Ascending aorta (tissue), 2 donors: ENCODE measurements at regions not wholly inside any gene's neighbourhood (a gene's known extent, or its start where the extent isn't known, plus 50 kb on each side); places are given as distances from the start of the nearest gene placed in this dataset.
"Not testable (repeated sequence)": the region's sequence is repeated elsewhere in the genome, so short reads cannot be mapped to it uniquely, and the experiment has no call there.

ENCODE experiments used
- DNase-seq, 2 donors: peaks; one replicate each; pipeline ENCODE4 v3.0.0-alpha.2; 2019; ENCODE audit warnings: low spot score in 2 of 2
- H3K27ac ChIP-seq, 2 donors: fragments of 200-600 bp; sonication (generic); one replicate each; pipeline ENCODE4 v1.5.1; 2016 to 2017; ENCODE audit warnings: mild to moderate bottlenecking in 1 of 2
- H3K27me3 ChIP-seq: fragments of 200-600 bp; sonication (generic); one replicate; pipeline ENCODE4 v1.5.1; 2017
- H3K36me3 ChIP-seq, 2 donors: fragments of 200-600 bp; sonication (generic); one replicate each; pipeline ENCODE4 v1.5.1; 2016
- H3K4me1 ChIP-seq, 2 donors: fragments of 200-600 bp; sonication (generic); one replicate each; pipeline ENCODE4 v1.5.1; 2016 to 2017; ENCODE audit warnings: mild to moderate bottlenecking in 1 of 2
- H3K4me3 ChIP-seq, 2 donors: fragments of 200-600 bp; sonication (generic); one replicate each; pipeline ENCODE4 v1.5.1; 2016 to 2017; ENCODE audit warnings: mild to moderate bottlenecking in 1 of 2
- H3K9me3 ChIP-seq, 2 donors: fragments of 200-600 bp; sonication (generic); one replicate each; pipeline ENCODE4 v1.5.1; 2016
- intact Hi-C: fragments of 100-400 bp; cut with DNase I; formaldehyde crosslinking; loops from one replicate; pipeline ENCODE4 v1.15.1; 2023
- TF ChIP-seq, protein P1 (sequence below), 3 experiments: fragments of 200-600 bp in 2 of 3; fragments of 450-650 bp in 1 of 3; sonication (generic) in 2 of 3; IDR thresholded peaks; one replicate each; pipeline ENCODE4 v1.5.1; 2016 to 2019; ENCODE audit warnings: antibody characterized with exemption in 3 of 3, mild to moderate bottlenecking in 1 of 3, moderate library complexity in 1 of 3

- intact Hi-C loops = no loop called here
- Histone ChIP-seq H3K27ac (no peak overlapping the region), H3K27me3 (no peaks in the 10 kb centered on the region), H3K36me3 (no peaks in the 10 kb centered on the region), H3K9me3 (no peaks in the 10 kb centered on the region), H3K4me3 (no peak overlapping the region), H3K4me1 (peaks cover 0 to 14% of the 10 kb centered on the region in 2 donors)
- TF ChIP-seq, protein P1, sequence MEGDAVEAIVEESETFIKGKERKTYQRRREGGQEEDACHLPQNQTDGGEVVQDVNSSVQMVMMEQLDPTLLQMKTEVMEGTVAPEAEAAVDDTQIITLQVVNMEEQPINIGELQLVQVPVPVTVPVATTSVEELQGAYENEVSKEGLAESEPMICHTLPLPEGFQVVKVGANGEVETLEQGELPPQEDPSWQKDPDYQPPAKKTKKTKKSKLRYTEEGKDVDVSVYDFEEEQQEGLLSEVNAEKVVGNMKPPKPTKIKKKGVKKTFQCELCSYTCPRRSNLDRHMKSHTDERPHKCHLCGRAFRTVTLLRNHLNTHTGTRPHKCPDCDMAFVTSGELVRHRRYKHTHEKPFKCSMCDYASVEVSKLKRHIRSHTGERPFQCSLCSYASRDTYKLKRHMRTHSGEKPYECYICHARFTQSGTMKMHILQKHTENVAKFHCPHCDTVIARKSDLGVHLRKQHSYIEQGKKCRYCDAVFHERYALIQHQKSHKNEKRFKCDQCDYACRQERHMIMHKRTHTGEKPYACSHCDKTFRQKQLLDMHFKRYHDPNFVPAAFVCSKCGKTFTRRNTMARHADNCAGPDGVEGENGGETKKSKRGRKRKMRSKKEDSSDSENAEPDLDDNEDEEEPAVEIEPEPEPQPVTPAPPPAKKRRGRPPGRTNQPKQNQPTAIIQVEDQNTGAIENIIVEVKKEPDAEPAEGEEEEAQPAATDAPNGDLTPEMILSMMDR (IDR thresholded peaks at IDR 0.05) = no peak
- DNase-seq = no peak
Observed at GRCh38 chr20:4322499-4322898, 73.4 kb upstream of the ADRA1D start.

- intact Hi-C loops = no loop called here
- DNase-seq = peak in 1 of 2 donors; percentile 70
Observed at GRCh38 chr20:4320291-4320690, 71.2 kb upstream of the ADRA1D start.

DNA sequence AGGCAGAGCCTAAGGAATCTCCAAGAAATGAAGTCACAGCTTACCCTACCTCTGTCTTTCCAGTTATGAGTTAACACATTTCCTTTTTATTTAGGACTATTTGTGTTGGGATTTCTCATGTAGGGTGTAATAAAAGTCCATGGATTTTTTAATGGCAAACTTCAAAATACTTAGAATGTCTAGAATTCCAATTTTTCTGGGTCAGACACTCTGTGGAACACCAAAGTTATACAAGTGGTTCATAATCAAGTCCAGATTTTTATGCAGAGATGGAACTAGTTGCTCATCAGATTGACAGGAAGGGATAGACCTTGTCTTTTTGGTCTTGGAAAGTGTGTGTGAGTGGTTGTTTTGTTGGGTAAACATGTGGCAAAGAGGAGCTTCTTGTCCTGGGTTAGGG lies 69.8 kb upstream of the ADRA1D start:
- Histone ChIP-seq H3K27ac (no peak overlapping the region), H3K9me3 (no peaks in the 10 kb centered on the region), H3K27me3 (no peaks in the 10 kb centered on the region), H3K4me1 (no peaks in the 10 kb centered on the region), H3K36me3 (no peaks in the 10 kb centered on the region), H3K4me3 (no peak overlapping the region)
- TF ChIP-seq, protein P1 (IDR thresholded peaks at IDR 0.05) = no peak
- DNase-seq = no peak
- intact Hi-C loops = no loop called here

More at GRCh38 chr20:4320291-4320690, 71.2 kb upstream of the ADRA1D start:
- Histone ChIP-seq H3K4me1 (peaks cover 0 to 4% of the 10 kb centered on the region in 2 donors), H3K9me3 (no peaks in the 10 kb centered on the region), H3K27me3 (no peaks in the 10 kb centered on the region), H3K4me3 (no peak overlapping the region), H3K27ac (no peak overlapping the region), H3K36me3 (no peaks in the 10 kb centered on the region)
- TF ChIP-seq, protein P1 (IDR thresholded peaks at IDR 0.05) = no peak

DNA sequence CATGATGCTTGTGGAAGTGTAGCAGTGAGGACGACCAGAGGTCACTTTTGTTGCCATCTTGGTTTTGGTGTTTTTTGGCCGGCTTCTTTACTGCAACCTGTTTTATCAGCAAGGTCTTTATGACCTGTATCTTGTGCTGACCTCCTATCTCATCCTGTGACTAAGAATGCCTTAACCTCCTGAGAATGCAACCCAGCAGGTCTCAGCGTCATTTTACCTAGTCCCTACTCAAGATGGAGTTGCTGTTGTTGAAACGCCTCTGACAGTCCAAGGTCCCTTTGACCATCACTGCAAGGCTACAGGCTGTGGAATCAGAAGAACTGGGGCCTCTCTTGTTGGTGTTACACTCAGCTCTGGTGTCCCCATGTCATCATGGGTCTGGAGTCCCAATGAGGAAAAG lies 61.5 kb upstream of the ADRA1D start:
- H3K4me1 ChIP-seq = peaks cover 4 to 13% of the 10 kb centered on the region in 2 donors
- H3K4me3 ChIP-seq, H3K27me3 ChIP-seq, H3K27ac ChIP-seq, H3K9me3 ChIP-seq, H3K36me3 ChIP-seq, intact Hi-C loops, DNase-seq: not testable (repeated sequence)

DNA sequence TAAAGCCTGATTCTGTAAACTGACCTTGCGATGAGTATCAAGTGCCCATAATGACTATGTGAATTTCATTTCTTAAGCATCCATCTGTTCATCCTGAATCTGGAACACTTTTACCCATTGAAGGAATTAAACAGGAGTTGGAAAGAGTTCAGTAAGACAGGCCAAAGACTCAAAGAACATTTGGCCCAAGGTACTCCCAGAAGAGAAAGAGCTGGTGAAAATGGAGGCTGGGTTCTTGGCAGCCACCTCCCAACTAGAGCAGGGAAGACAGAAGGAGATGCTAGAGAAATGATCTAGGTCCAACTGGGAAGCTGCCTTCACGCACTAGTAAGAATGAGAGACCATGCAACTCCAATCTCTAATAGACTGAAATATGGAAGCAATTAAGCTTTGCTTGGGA lies 57.1 kb upstream of the ADRA1D start:
- no peaks in the 10 kb centered on the region for H3K9me3 ChIP-seq
- H3K4me3 ChIP-seq = no peak overlapping the region
- H3K36me3 ChIP-seq = no peaks in the 10 kb centered on the region
- peaks cover 12 to 18% of the 10 kb centered on the region in 2 donors for H3K4me1 ChIP-seq
- intact Hi-C loops = no loop called here
- H3K27ac ChIP-seq = peak overlapping the region; percentile 50 to 68
- H3K27me3 ChIP-seq = no peaks in the 10 kb centered on the region
- TF ChIP-seq, protein P1 (IDR thresholded peaks at IDR 0.05) = no peak
- no peak for DNase-seq

- no peaks in the 10 kb centered on the region for H3K9me3 ChIP-seq
- peak overlapping the region; percentile 50 to 68 for H3K27ac ChIP-seq
- no peaks in the 10 kb centered on the region for H3K27me3 ChIP-seq
- DNase-seq = no peak
- peaks cover 12 to 16% of the 10 kb centered on the region in 2 donors for H3K4me1 ChIP-seq
- no peaks in the 10 kb centered on the region for H3K36me3 ChIP-seq
- intact Hi-C loops = no loop called here
- TF ChIP-seq, protein P1 (IDR thresholded peaks at IDR 0.05) = no peak
- no peak overlapping the region for H3K4me3 ChIP-seq
Observed at GRCh38 chr20:4305091-4305490, 56.0 kb upstream of the ADRA1D start.
